ENCODE measurements at regions not wholly inside any gene's neighbourhood (a gene's known extent, or its start where the extent isn't known, plus 50 kb on each side); places are given as distances from the start of the nearest gene placed in this dataset.
"Not testable (repeated sequence)": the region's sequence is repeated elsewhere in the genome, so short reads cannot be mapped to it uniquely, and the experiment has no call there.

GRCh38 chr1:100814938-100815337 is 79.7 kb downstream of the EXTL2 start:
- H4K8ac ChIP-seq (ENCODE audit: low read depth, low read length); H3K9ac ChIP-seq (ENCODE audit: low read length); H3K79me1 ChIP-seq (ENCODE audit: low read length); H2AK5ac ChIP-seq (ENCODE audit: low read length); H3K27me3 ChIP-seq (ENCODE audit: insufficient read depth, low read length, poor library complexity); H3K4me1 ChIP-seq (ENCODE audit: control insufficient read depth, low read depth, low read length); H3K4me2 ChIP-seq (ENCODE audit: low read length); H3K4me3 ChIP-seq (ENCODE audit: low read length); H3K4ac ChIP-seq (ENCODE audit: low read depth, low read length); H4K5ac ChIP-seq (ENCODE audit: low read length); H3K18ac ChIP-seq (ENCODE audit: low read length); H2BK5ac ChIP-seq (ENCODE audit: low read length); H3K79me2 ChIP-seq (ENCODE audit: control insufficient read depth, insufficient read depth, low read length); H2BK120ac ChIP-seq (ENCODE audit: low read depth, low read length); H3K27ac ChIP-seq (ENCODE audit: low read depth, low read length); DNase-seq; H3K36me3 ChIP-seq (ENCODE audit: control insufficient read depth, insufficient read depth, low read length); H3K56ac ChIP-seq (ENCODE audit: low read length); H3K23ac ChIP-seq (ENCODE audit: low read length); H2BK15ac ChIP-seq (replicated peaks; ENCODE audit: low read depth): not testable (repeated sequence)
- WGBS (ENCODE audit: extremely low coverage, insufficient coverage, low lambda C conversion rate): no CpG with 5 or more reads among the region's 3 CpGs

GRCh38 chr1:100816049-100816448 is 78.6 kb downstream of the EXTL2 start:
- H3K27ac ChIP-seq (ENCODE audit: low read depth, low read length): no peak overlapping the region
- H3K4me3 ChIP-seq (ENCODE audit: low read length): no peak overlapping the region
- H3K23ac ChIP-seq (ENCODE audit: low read length): no peak overlapping the region
- no peak overlapping the region for H2BK15ac ChIP-seq (replicated peaks; ENCODE audit: low read depth)
- no peak overlapping the region for H2AK5ac ChIP-seq (ENCODE audit: low read length)
- H3K36me3 ChIP-seq (ENCODE audit: control insufficient read depth, insufficient read depth, low read length): no peaks in the 10 kb centered on the region
- no CpG with 5 or more reads among the region's 3 CpGs for WGBS (ENCODE audit: extremely low coverage, insufficient coverage, low lambda C conversion rate)
- H3K9ac ChIP-seq (ENCODE audit: low read length): no peak overlapping the region
- no peak overlapping the region for H2BK120ac ChIP-seq (ENCODE audit: low read depth, low read length)
- no peak overlapping the region for H2BK5ac ChIP-seq (ENCODE audit: low read length)
- H3K79me2 ChIP-seq (ENCODE audit: control insufficient read depth, insufficient read depth, low read length): no peaks in the 10 kb centered on the region
- H3K4me1 ChIP-seq (ENCODE audit: control insufficient read depth, low read depth, low read length): no peaks in the 10 kb centered on the region
- no peak overlapping the region for H4K8ac ChIP-seq (ENCODE audit: low read depth, low read length)
- no peak overlapping the region for H3K4ac ChIP-seq (ENCODE audit: low read depth, low read length)
- no peak for DNase-seq
- H3K18ac ChIP-seq (ENCODE audit: low read length): no peak overlapping the region
- no peak overlapping the region for H3K4me2 ChIP-seq (ENCODE audit: low read length)
- no peak overlapping the region for H4K5ac ChIP-seq (ENCODE audit: low read length)
- H3K79me1 ChIP-seq (ENCODE audit: low read length): no peaks in the 10 kb centered on the region
- no peaks in the 10 kb centered on the region for H3K27me3 ChIP-seq (ENCODE audit: insufficient read depth, low read length, poor library complexity)
- no peak overlapping the region for H3K56ac ChIP-seq (ENCODE audit: low read length)

- not testable (repeated sequence) for H3K4ac ChIP-seq (ENCODE audit: low read depth, low read length); H3K79me2 ChIP-seq (ENCODE audit: control insufficient read depth, insufficient read depth, low read length); H3K36me3 ChIP-seq (ENCODE audit: control insufficient read depth, insufficient read depth, low read length); H3K23ac ChIP-seq (ENCODE audit: low read length); H3K4me2 ChIP-seq (ENCODE audit: low read length); H3K4me3 ChIP-seq (ENCODE audit: low read length); H3K79me1 ChIP-seq (ENCODE audit: low read length); H2BK120ac ChIP-seq (ENCODE audit: low read depth, low read length); H3K27me3 ChIP-seq (ENCODE audit: insufficient read depth, low read length, poor library complexity); H3K56ac ChIP-seq (ENCODE audit: low read length); H3K4me1 ChIP-seq (ENCODE audit: control insufficient read depth, low read depth, low read length); H2BK5ac ChIP-seq (ENCODE audit: low read length); H3K27ac ChIP-seq (ENCODE audit: low read depth, low read length); H4K5ac ChIP-seq (ENCODE audit: low read length); H2BK15ac ChIP-seq (replicated peaks; ENCODE audit: low read depth); H2AK5ac ChIP-seq (ENCODE audit: low read length); H3K18ac ChIP-seq (ENCODE audit: low read length); H3K9ac ChIP-seq (ENCODE audit: low read length); H4K8ac ChIP-seq (ENCODE audit: low read depth, low read length)
- DNase-seq: peak; percentile 84
- no CpG with 5 or more reads among the region's 6 CpGs for WGBS (ENCODE audit: extremely low coverage, insufficient coverage, low lambda C conversion rate)
These were observed 74.4 kb downstream of the EXTL2 start for GRCh38 chr1:100820195-100820594.

GRCh38 chr1:100821919-100822318 is 72.7 kb downstream of the EXTL2 start:
- H2BK5ac ChIP-seq (ENCODE audit: low read length); H3K4me2 ChIP-seq (ENCODE audit: low read length); H4K8ac ChIP-seq (ENCODE audit: low read depth, low read length); H3K18ac ChIP-seq (ENCODE audit: low read length); H2BK120ac ChIP-seq (ENCODE audit: low read depth, low read length); H4K5ac ChIP-seq (ENCODE audit: low read length); H3K4me1 ChIP-seq (ENCODE audit: control insufficient read depth, low read depth, low read length); H3K79me1 ChIP-seq (ENCODE audit: low read length); H3K4ac ChIP-seq (ENCODE audit: low read depth, low read length); H2BK15ac ChIP-seq (replicated peaks; ENCODE audit: low read depth); H3K27me3 ChIP-seq (ENCODE audit: insufficient read depth, low read length, poor library complexity); H3K36me3 ChIP-seq (ENCODE audit: control insufficient read depth, insufficient read depth, low read length); H3K56ac ChIP-seq (ENCODE audit: low read length); DNase-seq; H3K79me2 ChIP-seq (ENCODE audit: control insufficient read depth, insufficient read depth, low read length); H2AK5ac ChIP-seq (ENCODE audit: low read length); H3K27ac ChIP-seq (ENCODE audit: low read depth, low read length); H3K9ac ChIP-seq (ENCODE audit: low read length); H3K23ac ChIP-seq (ENCODE audit: low read length); H3K4me3 ChIP-seq (ENCODE audit: low read length): not testable (repeated sequence)
- no CpG with 5 or more reads among the region's 2 CpGs for WGBS (ENCODE audit: extremely low coverage, insufficient coverage, low lambda C conversion rate)

Measured in mesendoderm (in vitro differentiated cells).